Sigmoid colon (tissue), 4 donors: ENCODE measurements at regions not wholly inside any gene's neighbourhood (a gene's known extent, or its start where the extent isn't known, plus 50 kb on each side); places are given as distances from the start of the nearest gene placed in this dataset.

ENCODE experiments used
- CTCF ChIP-seq, 4 experiments: fragments of 450-650 bp in 3 of 4; fragments of 200-600 bp in 1 of 4; IDR thresholded peaks; one replicate each; pipeline ENCODE4 v1.5.1; 2016 to 2019; ENCODE audit warnings: antibody characterized with exemption in 4 of 4, mild to moderate bottlenecking in 3 of 4, moderate library complexity in 2 of 4
- POLR2AphosphoS5 ChIP-seq, 4 donors: sonication (generic); formaldehyde crosslinking; IDR thresholded peaks; one replicate each; pipeline ENCODE4 v1.6.1; 2017; ENCODE audit warnings: antibody characterized with exemption in 4 of 4

GRCh38 chr3:78141269-78141668 is 1101.4 kb downstream of the ROBO2 start:
- no peak for TF ChIP-seq CTCF (IDR thresholded peaks at IDR 0.05)
- TF ChIP-seq POLR2AphosphoS5 (IDR thresholded peaks at IDR 0.05) = no peak
